Astrocyte (in vitro differentiated cells and primary cell): ENCODE measurements at regions not wholly inside any gene's neighbourhood (a gene's known extent, or its start where the extent isn't known, plus 50 kb on each side); places are given as distances from the start of the nearest gene placed in this dataset.

ENCODE experiments used
- DNase-seq: peaks from one replicate; pipeline ENCODE4 v3.0.0-alpha.2; 2010; ENCODE audit warnings: low read depth
- FAIRE-seq: peaks from 2 replicates; lab custom pipeline; 2011; peaks lifted over from hg19 to GRCh38; lab: Jason Lieb, UNC
- H2AFZ ChIP-seq: 2 replicates; pipeline ENCODE4 v1.6.0; 2012; ENCODE audit warnings: low read depth, low read length, inconsistent platforms
- H3K27ac ChIP-seq: 2 replicates; pipeline ENCODE4 v1.5.1; 2011; ENCODE audit warnings: low read depth, low read length, inconsistent platforms
- H3K27me3 ChIP-seq: 2 replicates; pipeline ENCODE4 v1.6.0; 2011; ENCODE audit warnings: low read length, inconsistent platforms; ENCODE audit not compliant: insufficient read depth
- H3K36me3 ChIP-seq: 2 replicates; pipeline ENCODE4 v1.5.1; 2011; ENCODE audit warnings: low read length, inconsistent platforms; ENCODE audit not compliant: insufficient read depth
- H3K4me1 ChIP-seq: 2 replicates; pipeline ENCODE4 v1.5.1; 2011; ENCODE audit warnings: low read length, inconsistent platforms; ENCODE audit not compliant: insufficient read depth
- H3K4me2 ChIP-seq: 2 replicates; pipeline ENCODE4 v1.6.0; 2012; ENCODE audit warnings: low read length, inconsistent platforms
- H3K4me3 ChIP-seq: 2 replicates; pipeline ENCODE4 v1.5.1; 2011; ENCODE audit warnings: low read depth, mild to moderate bottlenecking, low read length, inconsistent platforms; ENCODE audit not compliant: insufficient read depth
- H3K79me2 ChIP-seq: 2 replicates; pipeline ENCODE4 v1.6.0; 2012; ENCODE audit warnings: mild to moderate bottlenecking, low read length, inconsistent platforms; ENCODE audit not compliant: insufficient read depth
- H3K9ac ChIP-seq: 2 replicates; pipeline ENCODE4 v1.6.0; 2012; ENCODE audit warnings: mild to moderate bottlenecking, low read length, inconsistent platforms
- H3K9me3 ChIP-seq: 2 replicates; pipeline ENCODE4 v1.5.1; 2012; ENCODE audit warnings: low read depth, mild to moderate bottlenecking, low read length, inconsistent platforms; ENCODE audit not compliant: insufficient read depth
- H4K20me1 ChIP-seq: 2 replicates; pipeline ENCODE4 v1.6.0; 2012; ENCODE audit warnings: low read length, inconsistent platforms; ENCODE audit not compliant: insufficient read depth
- H3K27ac Mint-ChIP-seq: one replicate; pipeline ENCODE4 v1.8.0; 2021; ENCODE audit warnings: mild to moderate bottlenecking, mixed read lengths; ENCODE audit not compliant: unreplicated experiment
- H3K27me3 Mint-ChIP-seq: one replicate; pipeline ENCODE4 v1.8.0; 2021; ENCODE audit warnings: low read depth, mixed read lengths; ENCODE audit not compliant: unreplicated experiment
- H3K36me3 Mint-ChIP-seq: one replicate; pipeline ENCODE4 v1.8.0; 2021; ENCODE audit warnings: low read depth, mixed read lengths; ENCODE audit not compliant: unreplicated experiment
- H3K4me1 Mint-ChIP-seq: one replicate; pipeline ENCODE4 v1.8.0; 2021; ENCODE audit warnings: low read depth, mixed read lengths; ENCODE audit not compliant: unreplicated experiment
- H3K4me3 Mint-ChIP-seq: one replicate; pipeline ENCODE4 v1.8.0; 2021; ENCODE audit warnings: mild to moderate bottlenecking, moderate library complexity, mixed read lengths; ENCODE audit not compliant: unreplicated experiment
- H3K9me3 Mint-ChIP-seq: one replicate; pipeline ENCODE4 v1.8.0; 2021; ENCODE audit warnings: mild to moderate bottlenecking, mixed read lengths; ENCODE audit not compliant: unreplicated experiment
- CTCF ChIP-seq: IDR thresholded peaks from 2 replicates; pipeline ENCODE4 v1.5.1; 2011; ENCODE audit warnings: low read depth, mild to moderate bottlenecking, inconsistent platforms, low read length, moderate library complexity; ENCODE audit not compliant: insufficient read depth
- EZH2 ChIP-seq: IDR thresholded peaks from 2 replicates; pipeline ENCODE4 v1.6.1; 2012; ENCODE audit warnings: mild to moderate bottlenecking, low read length, inconsistent platforms; ENCODE audit not compliant: insufficient read depth

- TF ChIP-seq EZH2 (no peak), CTCF (no peak)
- H3K79me2 ChIP-seq, result no peaks in the 10 kb centered on the region
- no peaks in the 10 kb centered on the region for H4K20me1 ChIP-seq
- no peak overlapping the region for H3K9ac ChIP-seq
- no peaks in the 10 kb centered on the region for H3K36me3 ChIP-seq
- H3K27me3 Mint-ChIP-seq, result no peaks in the 10 kb centered on the region
- no peak overlapping the region for H3K27ac Mint-ChIP-seq
- H2AFZ ChIP-seq, result no peak overlapping the region
- H3K27ac ChIP-seq, result no peak overlapping the region
- no peaks in the 10 kb centered on the region for H3K4me1 Mint-ChIP-seq
- H3K4me3 Mint-ChIP-seq, result no peak overlapping the region
- no peak overlapping the region for H3K4me2 ChIP-seq
- H3K9me3 Mint-ChIP-seq, result peaks cover 8% of the 10 kb centered on the region
- FAIRE-seq (no peak), DNase-seq (no peak)
- H3K27me3 ChIP-seq, result no peaks in the 10 kb centered on the region
- no peaks in the 10 kb centered on the region for H3K4me1 ChIP-seq
- no peaks in the 10 kb centered on the region for H3K9me3 ChIP-seq
- no peaks in the 10 kb centered on the region for H3K36me3 Mint-ChIP-seq
- no peak overlapping the region for H3K4me3 ChIP-seq
Observed at GRCh38 chr1:99139876-99140275, 124.4 kb upstream of the PLPPR4 start.

- Histone ChIP-seq H3K27ac (no peak overlapping the region), H3K79me2 (no peaks in the 10 kb centered on the region), H3K4me2 (no peak overlapping the region), H2AFZ (no peak overlapping the region), H3K4me1 (no peaks in the 10 kb centered on the region), H4K20me1 (no peaks in the 10 kb centered on the region), H3K9me3 (no peaks in the 10 kb centered on the region), H3K36me3 (no peaks in the 10 kb centered on the region), H3K27me3 (no peaks in the 10 kb centered on the region), H3K4me3 (no peak overlapping the region), H3K9ac (no peak overlapping the region)
- H3K9me3 Mint-ChIP-seq, result no peaks in the 10 kb centered on the region
- H3K27ac Mint-ChIP-seq, result no peak overlapping the region
- DNase-seq (no peak), FAIRE-seq (no peak)
- no peaks in the 10 kb centered on the region for H3K4me1 Mint-ChIP-seq
- H3K36me3 Mint-ChIP-seq, result no peaks in the 10 kb centered on the region
- no peak overlapping the region for H3K4me3 Mint-ChIP-seq
- TF ChIP-seq CTCF (no peak), EZH2 (no peak)
- peaks cover 3% of the 10 kb centered on the region for H3K27me3 Mint-ChIP-seq
Observed at GRCh38 chr1:99146129-99146848, 118.0 kb upstream of the PLPPR4 start.

- Mint-ChIP-seq H3K27ac (no peak overlapping the region), H3K27me3 (peaks cover 3% of the 10 kb centered on the region), H3K4me1 (no peaks in the 10 kb centered on the region), H3K36me3 (no peaks in the 10 kb centered on the region), H3K9me3 (no peaks in the 10 kb centered on the region), H3K4me3 (no peak overlapping the region)
- no peaks in the 10 kb centered on the region for H3K9me3 ChIP-seq
- FAIRE-seq, result no peak
- H4K20me1 ChIP-seq, result no peaks in the 10 kb centered on the region
- no peak overlapping the region for H3K4me2 ChIP-seq
- no peak for DNase-seq
- no peak for TF ChIP-seq EZH2
- TF ChIP-seq CTCF, result no peak
- H3K4me3 ChIP-seq, result no peak overlapping the region
- H3K36me3 ChIP-seq, result no peaks in the 10 kb centered on the region
- no peaks in the 10 kb centered on the region for H3K27me3 ChIP-seq
- H3K9ac ChIP-seq, result no peak overlapping the region
- H3K79me2 ChIP-seq, result no peaks in the 10 kb centered on the region
- H3K4me1 ChIP-seq, result no peaks in the 10 kb centered on the region
- no peak overlapping the region for H2AFZ ChIP-seq
- H3K27ac ChIP-seq, result no peak overlapping the region
Observed at GRCh38 chr1:99149952-99150351, 114.3 kb upstream of the PLPPR4 start.
